HG02884 (cell line): ENCODE measurements at regions not wholly inside any gene's neighbourhood (a gene's known extent, or its start where the extent isn't known, plus 50 kb on each side); places are given as distances from the start of the nearest gene placed in this dataset.

Experiments
- ATAC-seq: cut with Tn5 transposase; IDR thresholded peaks from one replicate; pipeline ENCODE4 v1.9.1; 2021; ENCODE audit warnings: mild to moderate bottlenecking, moderate library complexity; ENCODE audit not compliant: unreplicated experiment

GRCh38 chr12:40172879-40173278 is 51.9 kb upstream of the LRRK2 start:
- no peak for ATAC-seq

GRCh38 chr12:40171501-40171900 is 53.3 kb upstream of the LRRK2 start:
- ATAC-seq, result no peak

- no peak for ATAC-seq
These were observed 53.7 kb upstream of the LRRK2 start for GRCh38 chr12:40171066-40171465.

- ATAC-seq, result no peak
These were observed 54.2 kb upstream of the LRRK2 start for GRCh38 chr12:40170593-40170992.

GRCh38 chr12:40168868-40169267 is 55.9 kb upstream of the LRRK2 start:
- ATAC-seq, result peak; percentile 96

- ATAC-seq, result peak; percentile 24
These were observed 56.4 kb upstream of the LRRK2 start for GRCh38 chr12:40168419-40168818.

- ATAC-seq, result peak; percentile 44
These were observed 56.8 kb upstream of the LRRK2 start for GRCh38 chr12:40168001-40168400.

GRCh38 chr12:40165179-40165578 is 59.3 kb upstream of the SLC2A13 start:
- ATAC-seq, result no peak

- no peak for ATAC-seq
These were observed 58.2 kb upstream of the SLC2A13 start for GRCh38 chr12:40164034-40164433.

- ATAC-seq, result no peak
These were observed 56.2 kb upstream of the SLC2A13 start for GRCh38 chr12:40162033-40162432.

- peak; percentile 48 for ATAC-seq
These were observed 52.8 kb upstream of the SLC2A13 start for GRCh38 chr12:40158592-40159111.

- ATAC-seq, result no peak
These were observed 51.5 kb upstream of the SLC2A13 start for GRCh38 chr12:40157336-40157735.

GRCh38 chr12:40156021-40156764 is 50.3 kb upstream of the SLC2A13 start:
- no peak for ATAC-seq
